ENCODE measurements at regions not wholly inside any gene's neighbourhood (a gene's known extent, or its start where the extent isn't known, plus 50 kb on each side); places are given as distances from the start of the nearest gene placed in this dataset.

DNA sequence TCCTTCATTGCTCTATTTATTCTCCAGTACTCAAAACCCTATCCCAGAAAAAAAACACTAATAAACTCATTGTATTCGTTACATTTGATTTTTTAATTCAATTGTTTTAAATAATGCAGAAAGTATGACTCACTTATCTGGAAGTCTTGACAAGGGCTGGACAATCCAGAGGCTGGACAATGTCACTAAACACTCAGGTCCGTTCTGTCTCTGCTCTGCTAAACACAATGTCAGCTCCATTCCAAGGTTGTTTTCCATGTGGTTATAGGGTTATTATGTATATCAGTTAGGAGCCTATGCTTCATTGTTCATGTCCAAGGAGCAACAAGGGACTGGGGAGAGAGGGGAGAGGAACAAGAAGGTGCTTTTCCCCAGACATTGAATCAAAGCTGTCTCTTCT, 125.5 kb downstream of the IRS1 start:
- TF ChIP-seq SUZ12 (IDR thresholded peaks at IDR 0.05; ENCODE audit: extremely low read depth, insufficient read depth, insufficient read length) (no peak), ZNF274 (IDR thresholded peaks at IDR 0.05; ENCODE audit: low read depth, low read length) (no peak)
